HG03060 (cell line): ENCODE measurements at regions not wholly inside any gene's neighbourhood (a gene's known extent, or its start where the extent isn't known, plus 50 kb on each side); places are given as distances from the start of the nearest gene placed in this dataset.
A peak's percentile ranks its signal among the peaks of the same experiment; 100 is the strongest.
"Not testable (repeated sequence)": the region's sequence is repeated elsewhere in the genome, so short reads cannot be mapped to it uniquely, and the experiment has no call there.

Experiments used
- ATAC-seq: cut with Tn5 transposase; IDR thresholded peaks from one replicate; pipeline ENCODE4 v1.9.1; 2021; ENCODE audit warnings: low read depth, moderate number of reproducible peaks; ENCODE audit not compliant: unreplicated experiment

DNA sequence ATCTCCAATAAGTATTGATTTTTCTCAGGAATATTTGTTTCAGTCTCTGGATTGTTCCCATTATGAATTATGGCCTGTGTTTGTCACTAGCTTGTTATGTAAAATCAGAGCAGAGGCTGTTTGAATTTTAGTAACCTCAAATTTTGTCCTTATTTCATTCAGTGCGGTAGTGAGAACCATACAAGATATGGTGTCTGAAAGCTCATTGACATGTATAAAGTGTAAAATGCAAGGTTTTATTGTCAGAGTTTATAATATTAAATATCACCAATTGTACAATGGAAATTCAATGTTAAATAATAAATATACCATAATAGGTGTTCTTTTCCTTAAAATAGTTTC is 353.3 kb upstream of the SYNCRIP start:
- no peak for ATAC-seq

GRCh38 chr6:85995339-85996033 is 352.8 kb upstream of the SYNCRIP start:
- ATAC-seq, result no peak

DNA sequence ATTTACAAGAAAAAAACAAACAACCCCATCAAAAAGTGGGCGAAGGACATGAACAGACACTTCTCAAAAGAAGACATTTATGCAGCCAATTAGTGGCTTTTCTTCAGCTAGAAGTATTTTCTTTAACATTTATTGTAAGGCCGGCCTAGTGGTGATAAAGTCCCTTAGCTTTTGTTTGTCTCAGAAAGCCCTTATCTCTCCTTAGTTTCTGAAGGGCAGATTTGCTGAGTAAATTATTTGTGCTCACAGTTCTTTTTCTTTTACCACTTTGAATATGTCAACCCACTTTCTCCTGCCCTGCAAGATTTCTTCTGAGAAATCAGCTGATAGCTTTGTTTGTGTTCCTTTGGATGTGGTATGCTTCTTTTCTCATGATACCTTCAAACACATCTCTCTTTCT is 344.0 kb upstream of the SYNCRIP start:
- ATAC-seq, result no peak

DNA sequence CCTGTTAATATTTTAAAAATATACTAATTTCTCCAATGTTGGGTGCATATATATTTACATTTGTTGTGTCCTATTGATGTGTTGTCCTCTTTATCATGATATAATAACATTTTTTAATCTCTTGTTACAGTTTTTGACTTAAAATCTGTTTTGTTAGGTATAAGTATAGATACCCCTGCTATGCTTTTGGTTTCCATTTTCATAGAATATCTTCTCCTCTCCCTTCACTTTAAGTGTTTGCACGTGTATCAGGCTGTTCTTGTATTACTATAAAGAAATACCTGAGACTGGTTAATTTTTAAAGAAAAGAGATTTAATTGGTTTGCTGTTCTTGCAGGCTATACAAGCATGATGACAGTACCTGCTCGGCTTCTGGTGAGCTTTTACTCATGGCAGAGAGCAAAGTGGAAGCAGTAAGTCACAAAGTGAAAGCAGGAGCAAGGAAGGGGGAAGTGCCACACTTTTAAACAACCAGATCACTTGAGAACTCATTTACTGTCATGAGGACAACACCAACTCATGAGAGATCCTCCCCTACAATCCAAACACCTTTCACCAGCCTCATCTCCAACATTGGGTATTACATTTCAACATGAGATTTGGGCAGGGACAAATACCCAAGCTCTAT is 340.5 kb upstream of the SYNCRIP start:
- no peak for ATAC-seq

DNA sequence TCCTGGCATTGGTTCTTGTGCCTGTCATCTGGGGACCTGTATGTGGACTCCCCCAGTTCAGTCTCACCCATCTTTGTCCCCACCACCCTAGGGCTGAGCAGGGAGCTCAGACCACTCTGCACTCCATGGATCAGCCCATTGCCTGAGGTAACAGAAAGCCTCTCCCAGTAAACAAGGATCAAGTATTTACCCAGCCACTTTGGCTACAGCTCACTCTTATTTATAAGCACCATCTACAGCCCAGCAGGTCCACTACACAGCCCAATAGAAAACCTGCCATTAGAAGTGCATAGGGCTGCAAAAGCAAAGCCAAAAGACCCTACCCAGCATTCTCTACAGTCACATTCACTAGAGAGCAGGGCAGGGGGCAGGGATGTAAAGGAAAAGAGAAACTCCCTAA is 335.0 kb upstream of the SYNCRIP start:
- ATAC-seq, result no peak

DNA sequence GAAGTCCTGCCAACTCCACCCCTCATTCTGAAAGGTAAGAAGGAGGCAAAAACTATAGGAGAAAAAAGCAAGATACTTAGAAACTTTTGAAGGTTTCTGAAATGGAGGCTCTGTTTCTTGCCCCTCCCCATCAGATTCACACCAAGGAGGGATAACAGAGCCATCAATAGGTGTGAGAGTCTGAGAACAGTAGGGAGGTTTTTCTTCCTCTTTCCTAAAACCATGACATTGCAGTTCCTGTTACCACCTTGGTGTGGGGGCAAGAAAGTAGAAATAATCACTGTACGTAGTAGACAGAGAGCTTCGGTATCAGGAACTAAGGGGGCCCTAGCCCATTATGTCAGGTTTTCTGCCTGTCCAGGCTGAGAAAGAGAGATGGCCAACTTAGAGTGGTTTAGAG is 333.3 kb upstream of the SYNCRIP start:
- ATAC-seq, result peak; percentile 51

DNA sequence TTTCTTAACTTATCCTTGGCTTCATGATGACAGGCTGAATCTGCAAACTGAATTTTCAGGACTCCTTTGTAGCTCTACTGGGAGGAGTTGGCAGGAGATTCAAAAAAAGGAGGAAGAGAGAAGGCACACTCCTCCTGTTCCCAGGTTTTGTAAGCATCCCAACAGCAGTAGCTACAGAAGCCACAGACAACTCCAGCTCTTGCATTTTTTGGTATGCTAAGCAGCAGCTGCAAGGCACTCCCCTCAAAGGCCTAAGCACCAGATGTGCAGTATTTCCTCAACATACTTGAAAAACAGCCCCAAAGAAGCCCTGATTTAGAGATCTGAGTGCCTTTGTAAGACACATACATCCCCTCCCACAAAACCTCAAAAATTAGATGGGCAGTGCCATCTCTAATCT is 328.6 kb upstream of the SYNCRIP start:
- ATAC-seq, result no peak

DNA sequence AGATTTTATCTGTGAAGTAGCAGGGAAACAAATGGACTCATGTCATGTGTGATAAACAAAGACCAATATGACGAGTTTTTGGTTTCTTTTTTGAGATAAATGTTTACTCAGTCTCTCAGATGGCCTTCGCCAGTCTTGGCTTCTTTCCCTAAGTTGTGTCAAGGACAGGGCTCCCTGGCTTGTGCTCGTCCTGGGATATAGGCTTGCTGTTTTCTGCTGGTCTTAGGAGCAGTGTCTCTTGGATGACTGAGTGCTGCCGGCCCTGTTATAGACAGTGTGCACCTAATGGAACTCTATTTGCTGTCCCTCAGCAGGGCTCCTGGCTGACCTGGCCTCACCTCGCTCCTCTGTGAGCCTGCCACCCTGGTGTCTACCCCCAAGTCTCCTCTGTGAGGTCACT is 324.1 kb upstream of the SYNCRIP start:
- ATAC-seq, result no peak

DNA sequence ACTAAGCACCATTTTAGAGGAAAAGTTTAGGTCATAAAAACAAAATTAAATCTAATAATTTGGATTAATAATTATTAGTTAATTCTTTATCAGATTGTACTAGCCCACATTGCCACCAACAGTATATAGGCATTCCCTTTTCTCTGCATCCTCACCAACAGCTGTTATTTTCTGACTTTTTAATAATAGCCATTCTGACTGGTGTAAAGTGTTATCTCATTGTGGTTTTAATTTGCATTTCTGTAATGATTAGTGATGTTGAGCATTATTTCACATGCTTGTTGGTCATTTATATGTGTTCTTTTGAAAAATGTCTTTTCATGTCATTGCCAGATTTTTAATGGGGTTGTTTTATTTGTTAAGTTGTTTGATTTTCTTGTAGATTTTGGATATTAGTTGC is 319.1 kb upstream of the SYNCRIP start:
- no peak for ATAC-seq

DNA sequence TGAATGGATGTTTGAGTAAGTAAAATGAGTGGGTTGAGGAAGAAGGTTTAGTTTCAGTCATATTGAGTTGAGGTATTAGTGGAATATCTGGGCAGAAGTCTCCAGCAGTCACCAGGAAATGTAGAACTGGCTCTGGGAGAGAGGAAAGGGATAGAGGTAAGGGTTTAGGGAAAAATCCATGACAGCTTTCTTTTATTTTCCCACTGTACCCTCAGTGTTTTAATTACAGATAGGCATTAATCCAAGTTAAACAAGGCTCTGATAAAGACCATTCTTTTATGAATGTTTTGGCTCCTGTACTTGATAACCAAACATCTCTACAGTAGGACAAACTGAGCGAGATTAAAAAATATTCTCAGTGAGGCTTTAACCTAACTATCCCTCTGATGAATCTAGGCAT is 318.4 kb upstream of the SYNCRIP start:
- no peak for ATAC-seq

- no peak for ATAC-seq
Measured at GRCh38 chr6:85948481-85948880, 305.8 kb upstream of the SYNCRIP start.

DNA sequence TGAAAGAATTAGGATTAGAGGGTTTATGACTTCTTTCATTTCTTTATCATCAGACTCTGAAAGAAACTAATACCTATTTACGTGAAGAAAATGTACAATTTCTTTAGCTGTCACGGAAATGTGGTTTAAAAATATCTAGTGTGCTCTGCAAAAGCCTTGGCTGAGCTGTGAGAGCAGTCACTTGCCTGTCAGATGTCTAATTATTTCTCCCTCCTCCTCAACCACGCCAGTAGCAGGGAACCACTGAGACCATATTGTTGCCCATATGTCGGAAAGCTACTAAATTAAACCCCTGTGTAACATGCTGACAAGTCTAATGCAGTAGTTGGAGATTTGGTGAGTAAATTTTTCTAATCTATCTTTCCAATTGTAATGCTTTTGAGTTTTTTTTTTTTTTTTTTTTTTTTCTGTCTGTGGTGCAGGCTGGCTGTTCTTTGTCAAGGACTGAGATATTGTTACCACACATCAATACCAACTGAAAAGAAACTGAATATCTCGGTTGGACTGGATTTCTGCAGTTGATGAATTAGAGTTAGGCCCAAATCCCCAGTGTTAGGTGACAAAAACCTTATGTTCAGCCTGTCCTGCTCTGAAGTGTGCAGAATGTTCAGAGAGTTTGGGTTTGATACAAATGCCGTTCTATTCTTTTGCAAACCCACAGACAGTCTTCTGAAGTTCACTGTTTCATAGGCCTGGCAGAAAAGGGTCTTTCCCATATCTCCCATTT is 302.9 kb upstream of the SYNCRIP start:
- no peak for ATAC-seq

GRCh38 chr6:85944776-85945175 is 302.1 kb upstream of the SYNCRIP start:
- no peak for ATAC-seq

GRCh38 chr6:85942844-85943243 is 300.2 kb upstream of the SYNCRIP start:
- ATAC-seq, result peak; percentile 49

DNA sequence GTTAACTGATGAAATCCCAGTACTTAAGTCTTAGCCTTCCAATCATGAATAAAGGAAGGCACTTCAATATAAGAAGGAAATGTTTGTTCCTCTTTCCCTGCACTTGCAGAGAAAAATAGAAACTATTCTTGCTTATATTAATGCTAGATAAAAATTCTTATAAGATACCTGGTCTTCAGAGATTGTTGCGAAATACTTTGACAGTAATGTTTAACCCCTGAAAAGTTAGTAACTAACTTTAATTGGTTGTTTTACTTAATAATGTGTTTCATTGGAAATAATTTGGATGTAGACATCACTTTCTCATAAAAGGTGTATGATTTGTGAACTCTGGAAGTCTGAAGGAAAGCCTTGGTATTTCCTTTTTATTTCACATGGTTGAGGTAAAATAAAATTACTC is 294.2 kb upstream of the SYNCRIP start:
- no peak for ATAC-seq

GRCh38 chr6:85923013-85923430 is 280.3 kb upstream of the SYNCRIP start:
- ATAC-seq, result peak; percentile 93

GRCh38 chr6:85920782-85921181 is 278.1 kb upstream of the SYNCRIP start:
- no peak for ATAC-seq

GRCh38 chr6:85917522-85917921 is 274.8 kb upstream of the SYNCRIP start:
- ATAC-seq, result no peak

- no peak for ATAC-seq
Measured at GRCh38 chr6:85913001-85913400, 270.3 kb upstream of the SYNCRIP start.

- no peak for ATAC-seq
Measured at GRCh38 chr6:85912582-85912981, 269.9 kb upstream of the SYNCRIP start.

GRCh38 chr6:85911067-85911466 is 268.4 kb upstream of the SYNCRIP start:
- ATAC-seq, result no peak

DNA sequence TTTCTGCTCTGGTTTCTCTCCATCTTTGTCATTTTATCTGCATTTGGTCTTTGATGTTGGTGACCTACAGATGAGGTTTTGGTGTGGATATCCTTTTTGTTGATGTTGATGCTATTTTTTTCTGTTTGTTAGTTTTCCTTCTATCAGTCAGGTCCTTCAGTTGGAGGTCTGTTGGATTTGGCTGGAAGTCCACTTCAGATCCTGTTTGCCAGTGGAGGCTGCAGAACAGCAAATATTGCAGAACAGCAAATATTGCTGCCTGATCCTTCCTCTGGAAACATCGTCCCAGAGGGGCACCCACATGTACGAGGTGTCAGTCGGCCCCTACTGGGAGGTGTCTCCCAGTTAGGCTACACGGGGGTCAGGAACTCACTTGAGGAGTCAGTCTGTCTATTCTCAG is 265.4 kb upstream of the SYNCRIP start:
- not testable (repeated sequence) for ATAC-seq
